ENCODE measurements at regions not wholly inside any gene's neighbourhood (a gene's known extent, or its start where the extent isn't known, plus 50 kb on each side); places are given as distances from the start of the nearest gene placed in this dataset.

DNA sequence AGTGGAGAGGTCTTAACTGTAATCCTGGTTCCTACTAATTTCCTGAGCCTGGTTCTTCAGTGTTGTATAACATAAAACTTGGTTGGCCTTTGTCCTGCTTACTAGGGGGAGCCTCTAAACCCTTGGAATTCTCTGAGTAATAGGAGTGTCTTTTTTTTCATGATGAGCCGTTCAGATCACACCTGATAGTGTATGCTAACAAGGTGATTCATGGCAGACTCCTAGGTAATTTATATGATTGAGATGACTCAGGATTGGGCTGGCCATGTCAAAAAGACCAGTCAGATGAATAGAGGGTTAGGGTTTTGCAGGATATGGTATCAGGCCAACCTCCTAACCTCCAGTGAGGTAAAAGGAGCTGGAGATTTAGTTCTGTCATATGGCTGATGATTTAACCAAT lies 135.8 kb upstream of the KLF12 start (continued):
- TF ChIP-seq ZNF331 (CRISPR knock-in tag; IDR thresholded peaks at IDR 0.05; ENCODE audit: low read depth) (no peak), STAT1 (IDR thresholded peaks at IDR 0.05; ENCODE audit: unreplicated experiment) (no peak)

DNA sequence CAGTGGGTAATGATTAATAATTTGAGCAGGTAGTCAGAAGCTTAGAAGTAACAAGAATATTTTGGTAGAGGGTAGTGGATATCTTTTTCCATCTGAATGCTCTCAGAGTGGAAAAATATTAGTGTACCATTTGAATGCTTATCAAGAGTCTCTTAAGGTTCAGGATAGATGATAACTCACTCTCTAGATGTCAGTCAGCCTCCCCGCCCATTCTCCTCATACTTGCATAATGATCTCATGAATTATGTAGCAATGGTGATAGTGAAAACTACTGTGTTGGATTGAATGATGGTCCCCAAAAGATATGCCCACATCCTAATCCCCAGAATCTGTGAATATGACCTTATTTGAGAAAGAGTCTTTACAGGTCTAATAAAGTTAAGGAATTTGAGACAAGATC lies 132.7 kb upstream of the KLF12 start:
- H3K9me2 ChIP-seq (ENCODE audit: insufficient read depth) = peaks cover 13% of the 10 kb centered on the region
- Mint-ChIP-seq H3K4me1 (no peaks in the 10 kb centered on the region), H3K4me3 (no peak overlapping the region), H3K27ac (no peak overlapping the region), H3K27me3 (ENCODE audit: insufficient read depth, low read depth, poor library complexity) (no peaks in the 10 kb centered on the region), H3K9me3 (peaks cover 19% of the 10 kb centered on the region; the same call in 2 of the 3 replicates), H3K36me3 (ENCODE audit: low read depth) (peaks cover 9% of the 10 kb centered on the region; the same call in 2 of the 3 replicates)
- H4K20me1 ChIP-seq (replicated peaks; ENCODE audit: insufficient read depth) = no peaks in the 10 kb centered on the region
- no peak for ATAC-seq
- H3F3A ChIP-seq (replicated peaks; ENCODE audit: low read depth) = no peaks in the 10 kb centered on the region
- no peak for TF ChIP-seq JUNB (IDR thresholded peaks at IDR 0.05; ENCODE audit: unreplicated experiment)
- no peak for TF ChIP-seq EZH2phosphoT487 (IDR thresholded peaks at IDR 0.05; ENCODE audit: unreplicated experiment)
- TF ChIP-seq NANOG (IDR thresholded peaks at IDR 0.05; ENCODE audit: borderline replicate concordance) = no peak
- TF ChIP-seq ZNF331 (CRISPR knock-in tag; IDR thresholded peaks at IDR 0.05; ENCODE audit: low read depth) = no peak
- no peak overlapping the region for H3K4me2 ChIP-seq
- H3K4me1 ChIP-seq (ENCODE audit: insufficient read depth) = no peaks in the 10 kb centered on the region
- no peaks in the 10 kb centered on the region for H3K79me2 ChIP-seq (replicated peaks; ENCODE audit: insufficient read depth)
- H3K27ac ChIP-seq (ENCODE audit: low read depth) = no peak overlapping the region
- H2AFZ ChIP-seq = no peak overlapping the region
- no peak overlapping the region for H3K4me3 ChIP-seq
- DNase-seq (ENCODE audit: low spot score) = no peak
- H3K36me3 ChIP-seq (ENCODE audit: insufficient read depth) = no peaks in the 10 kb centered on the region
- no peaks in the 10 kb centered on the region for H3K27me3 ChIP-seq (ENCODE audit: insufficient read depth)

GRCh38 chr13:74266309-74266708 lies 132.1 kb upstream of the KLF12 start:
- H3K36me3 ChIP-seq (ENCODE audit: insufficient read depth) = no peaks in the 10 kb centered on the region
- H3K4me2 ChIP-seq = no peak overlapping the region
- no peaks in the 10 kb centered on the region for H3K79me2 ChIP-seq (replicated peaks; ENCODE audit: insufficient read depth)
- Mint-ChIP-seq H3K9me3 (peaks cover 16% of the 10 kb centered on the region; the same call in 2 of the 3 replicates), H3K4me1 (no peaks in the 10 kb centered on the region), H3K4me3 (no peak overlapping the region), H3K27ac (no peak overlapping the region), H3K36me3 (ENCODE audit: low read depth) (peaks cover 7% of the 10 kb centered on the region; the same call in 2 of the 3 replicates), H3K27me3 (ENCODE audit: insufficient read depth, low read depth, poor library complexity) (no peaks in the 10 kb centered on the region)
- no peaks in the 10 kb centered on the region for H3K27me3 ChIP-seq (ENCODE audit: insufficient read depth)
- DNase-seq (ENCODE audit: low spot score) = no peak
- H4K20me1 ChIP-seq (replicated peaks; ENCODE audit: insufficient read depth) = no peaks in the 10 kb centered on the region
- peaks cover 13% of the 10 kb centered on the region for H3K9me2 ChIP-seq (ENCODE audit: insufficient read depth)
- no peaks in the 10 kb centered on the region for H3K4me1 ChIP-seq (ENCODE audit: insufficient read depth)
- H2AFZ ChIP-seq = no peak overlapping the region
- TF ChIP-seq STAT1 (IDR thresholded peaks at IDR 0.05; ENCODE audit: unreplicated experiment) (no peak), CTCF (conservative IDR thresholded peaks at IDR 0.05; ENCODE audit: low read depth in 2 of 2) (no peak), CREB1 (CRISPR knock-in tag; IDR thresholded peaks at IDR 0.05; ENCODE audit: low read depth) (no peak), ZNF331 (CRISPR knock-in tag; IDR thresholded peaks at IDR 0.05; ENCODE audit: low read depth) (no peak), JUNB (IDR thresholded peaks at IDR 0.05; ENCODE audit: unreplicated experiment) (no peak), ETS1 (IDR thresholded peaks at IDR 0.05) (no peak), NANOG (IDR thresholded peaks at IDR 0.05; ENCODE audit: borderline replicate concordance) (no peak)
- H3F3A ChIP-seq (replicated peaks; ENCODE audit: low read depth) = no peaks in the 10 kb centered on the region
- H3K4me3 ChIP-seq = no peak overlapping the region
- H3K27ac ChIP-seq (ENCODE audit: low read depth) = no peak overlapping the region
- no peak for ATAC-seq
